KG1 (cell line): ENCODE measurements at regions not wholly inside any gene's neighbourhood (a gene's known extent, or its start where the extent isn't known, plus 50 kb on each side); places are given as distances from the start of the nearest gene placed in this dataset.
"Not testable (repeated sequence)": the region's sequence is repeated elsewhere in the genome, so short reads cannot be mapped to it uniquely, and the experiment has no call there.

Experiments
- DNase-seq: peaks from one replicate; lab custom pipeline; 2025; lab: John Stamatoyannopoulos, UW

DNA sequence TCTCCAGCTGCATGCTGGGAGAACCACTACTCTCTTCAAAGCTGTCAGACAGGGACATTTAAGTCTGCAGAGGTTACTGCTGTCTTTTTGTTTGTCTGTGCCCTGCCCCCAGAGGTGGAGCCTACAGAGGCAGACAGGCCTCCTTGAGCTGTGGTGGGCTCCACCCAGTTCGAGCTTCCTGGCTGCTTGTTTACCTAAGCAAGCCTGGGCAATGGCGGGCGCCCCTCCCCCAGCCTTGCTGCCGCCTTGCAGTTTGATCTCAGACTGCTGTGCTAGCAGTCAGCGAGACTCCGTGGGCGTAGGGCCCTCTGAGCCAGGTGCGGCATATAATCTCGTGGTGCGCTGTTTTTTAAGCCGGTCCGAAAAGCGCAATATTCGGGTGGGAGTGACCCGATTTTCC lies 215.0 kb downstream of the STIM2 start:
- not testable (repeated sequence) for DNase-seq

DNA sequence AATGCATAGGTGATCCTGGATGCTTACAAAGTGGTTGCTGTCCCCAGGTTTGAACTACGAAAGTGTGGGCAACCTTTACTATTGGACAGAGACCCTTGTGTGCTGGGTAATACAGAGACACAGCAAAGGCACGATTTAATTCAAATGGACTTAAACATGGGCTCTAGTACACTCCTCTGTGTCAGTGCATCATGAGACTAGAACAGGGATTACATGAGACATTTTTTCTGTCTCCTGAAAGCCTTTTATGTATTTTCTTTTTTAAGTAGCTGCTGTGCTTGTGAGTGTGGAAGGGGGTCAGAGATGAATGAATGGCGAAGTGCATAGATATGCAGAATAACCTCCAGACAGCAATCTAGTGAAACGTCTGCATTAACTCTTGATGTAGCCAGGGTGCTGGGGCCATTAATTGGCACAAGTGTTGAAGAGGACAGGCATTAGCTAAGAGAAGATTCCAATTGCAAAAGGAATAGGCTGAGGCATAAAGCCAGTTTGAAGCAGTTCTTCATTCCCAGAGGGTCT lies 218.4 kb downstream of the STIM2 start:
- no peak for DNase-seq

DNA sequence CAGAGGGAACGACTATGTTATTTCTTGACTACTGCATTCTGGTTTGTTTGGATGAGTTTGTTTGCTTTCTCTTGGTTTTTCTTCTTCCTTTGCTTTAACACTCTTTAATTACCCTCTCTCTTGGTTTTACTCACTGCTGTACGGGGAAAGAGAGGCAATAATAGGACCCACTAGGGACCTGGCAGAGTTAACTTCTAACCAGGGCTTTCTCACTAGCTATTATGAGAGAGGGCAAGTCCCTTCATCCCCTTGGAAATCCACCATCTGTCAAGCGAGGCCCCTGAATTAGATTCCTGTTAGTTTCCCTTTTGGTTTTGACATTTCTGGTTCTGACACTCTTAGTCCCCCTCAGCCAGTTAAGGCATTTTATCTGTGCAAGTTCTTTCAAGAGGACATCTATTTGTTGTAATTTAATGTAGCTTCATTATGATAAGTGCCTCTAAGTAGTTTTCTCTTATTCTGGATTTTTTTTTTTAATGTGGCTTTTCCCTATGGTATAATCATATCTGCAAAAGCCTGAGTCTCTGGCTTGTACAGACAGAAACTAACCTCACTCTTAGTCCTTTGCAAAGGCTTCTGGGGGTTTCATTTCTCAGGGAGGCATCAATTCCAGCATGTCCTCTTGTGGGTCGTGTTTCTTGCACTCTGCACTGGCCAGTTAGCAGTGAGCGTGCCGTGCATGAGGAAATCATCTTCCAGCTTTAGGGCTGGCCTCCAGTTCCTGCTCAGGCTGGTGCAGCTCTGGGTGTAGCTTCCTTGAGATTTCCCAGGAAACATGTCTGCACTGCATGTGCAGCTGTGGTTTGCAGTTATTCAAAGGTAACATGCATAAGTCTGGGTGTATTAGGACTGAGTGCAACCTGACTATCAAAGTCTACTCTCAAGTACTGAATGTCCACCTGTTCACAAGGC lies 221.3 kb downstream of the STIM2 start:
- no peak for DNase-seq

DNA sequence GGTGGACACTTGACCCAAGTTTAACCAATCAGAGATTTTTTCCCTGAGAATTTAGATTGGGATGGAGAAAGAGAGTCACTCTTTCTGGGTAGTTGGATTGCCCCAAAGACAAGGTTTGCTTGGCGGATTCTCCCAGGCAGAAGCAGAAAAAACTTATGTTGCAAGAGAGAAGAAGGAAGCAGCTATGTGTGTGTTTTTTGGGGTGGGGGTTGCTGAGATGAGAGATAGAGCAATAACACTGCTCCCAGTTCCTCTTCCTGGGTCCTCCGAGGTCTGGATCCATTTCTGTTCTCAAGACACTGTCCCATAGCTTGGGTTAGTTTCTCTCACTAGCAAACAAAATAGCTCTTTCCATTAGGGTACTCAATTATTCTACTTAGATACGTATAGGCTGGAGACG lies 222.1 kb downstream of the STIM2 start:
- no peak for DNase-seq

DNA sequence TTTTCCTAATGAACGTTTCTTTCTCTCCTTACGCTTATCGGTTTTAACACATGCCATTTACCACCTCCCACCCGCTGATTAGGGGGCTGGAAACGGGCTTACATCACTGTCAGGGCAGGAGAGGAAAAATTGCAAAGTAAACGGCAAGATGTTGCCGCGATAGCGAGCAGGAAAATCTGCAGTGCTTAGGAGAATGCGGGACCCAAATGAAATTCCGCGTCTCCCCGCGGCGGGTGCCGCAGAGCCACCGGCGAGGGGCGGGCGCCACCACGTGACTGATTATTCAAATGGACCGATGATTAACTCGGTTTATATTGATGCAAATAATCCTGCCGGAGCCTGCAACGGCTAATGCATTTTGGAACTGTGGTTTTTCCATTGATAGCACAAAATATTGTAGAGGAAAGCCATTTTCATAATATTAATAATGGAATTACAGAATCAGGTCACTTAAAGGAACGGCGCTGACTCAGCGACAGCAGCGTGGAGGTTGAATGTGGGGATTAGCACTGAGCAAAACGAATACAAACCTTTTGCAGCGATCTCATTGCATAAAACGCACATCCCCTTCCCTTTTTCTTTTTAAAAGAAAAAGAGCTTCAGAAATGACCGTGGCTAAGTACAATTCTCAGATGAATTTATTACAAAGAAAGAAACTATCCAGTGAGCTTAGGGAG lies 224.2 kb downstream of the STIM2 start:
- DNase-seq = no peak

DNA sequence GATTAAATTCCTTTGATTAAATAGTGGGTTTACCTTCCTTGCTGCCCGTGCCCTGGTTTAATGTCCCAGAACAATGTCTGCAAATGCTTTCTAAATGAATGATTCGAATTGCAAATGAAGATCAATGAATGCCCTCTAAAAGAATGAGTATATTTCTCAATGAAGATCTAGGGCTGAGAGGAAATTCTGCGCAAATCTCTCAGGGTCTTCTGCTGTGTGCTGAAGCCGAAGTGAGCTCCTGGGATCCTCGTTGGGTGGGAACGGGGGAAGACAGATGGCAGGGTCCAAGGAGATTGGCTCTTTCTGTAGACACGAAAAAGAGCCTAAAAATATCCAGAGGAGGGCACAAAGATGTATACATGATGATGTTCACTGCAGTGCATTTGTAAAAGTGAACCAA lies 224.8 kb downstream of the STIM2 start:
- no peak for DNase-seq

DNA sequence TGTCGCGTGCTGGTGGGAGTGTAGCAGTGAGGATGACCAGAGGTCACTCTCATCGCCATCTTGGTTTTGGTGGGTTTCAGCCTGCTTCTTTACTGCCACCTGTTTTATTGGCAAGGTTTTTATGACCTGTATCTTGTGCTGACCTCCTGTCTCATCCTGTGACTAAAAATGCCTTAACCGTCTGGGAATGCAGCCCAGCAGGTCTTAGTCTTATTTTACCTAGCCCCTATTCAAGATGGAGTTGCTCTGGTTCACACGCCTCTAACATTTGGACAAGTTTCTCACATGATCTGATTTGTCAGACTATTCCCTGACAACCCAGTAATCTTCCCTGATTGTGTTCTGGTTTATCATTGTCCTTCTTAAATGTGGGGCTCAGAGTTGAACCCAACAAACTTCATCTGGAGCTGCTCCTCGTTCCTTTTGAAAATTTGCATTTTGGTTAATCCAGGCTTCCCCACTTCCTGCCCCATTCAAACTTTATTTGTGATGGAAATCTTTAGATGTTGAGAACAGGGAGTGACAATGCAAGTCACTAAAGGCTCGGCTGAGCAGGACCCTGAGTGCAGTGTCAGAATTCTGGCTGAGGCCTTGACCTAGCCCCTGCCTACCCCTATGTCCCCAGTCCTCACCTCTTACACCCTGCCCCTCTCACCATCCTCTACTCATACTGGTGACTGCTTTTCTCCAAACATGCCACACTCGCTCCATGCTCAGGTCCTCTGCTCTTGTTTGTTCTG lies 226.8 kb downstream of the STIM2 start:
- DNase-seq = no peak

DNA sequence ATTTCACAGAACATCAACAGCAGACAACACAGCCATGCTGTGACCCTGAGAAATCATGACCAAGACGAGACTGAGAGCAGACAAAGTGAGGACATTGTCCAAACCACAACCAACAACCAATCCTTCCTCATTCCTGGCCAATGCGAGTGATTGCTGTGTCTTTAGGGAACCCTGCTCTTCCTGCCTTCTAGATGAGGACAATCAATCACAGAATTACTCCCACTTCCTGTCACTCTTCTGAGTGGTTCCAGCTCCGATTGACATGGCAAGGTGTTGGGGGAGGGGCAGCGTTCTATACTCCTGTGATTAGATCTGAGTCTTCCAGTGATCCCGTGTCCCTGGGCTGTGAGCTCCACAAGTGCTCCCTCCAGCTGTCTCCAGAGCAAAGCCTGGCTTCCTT lies 227.8 kb downstream of the STIM2 start:
- DNase-seq = no peak

DNA sequence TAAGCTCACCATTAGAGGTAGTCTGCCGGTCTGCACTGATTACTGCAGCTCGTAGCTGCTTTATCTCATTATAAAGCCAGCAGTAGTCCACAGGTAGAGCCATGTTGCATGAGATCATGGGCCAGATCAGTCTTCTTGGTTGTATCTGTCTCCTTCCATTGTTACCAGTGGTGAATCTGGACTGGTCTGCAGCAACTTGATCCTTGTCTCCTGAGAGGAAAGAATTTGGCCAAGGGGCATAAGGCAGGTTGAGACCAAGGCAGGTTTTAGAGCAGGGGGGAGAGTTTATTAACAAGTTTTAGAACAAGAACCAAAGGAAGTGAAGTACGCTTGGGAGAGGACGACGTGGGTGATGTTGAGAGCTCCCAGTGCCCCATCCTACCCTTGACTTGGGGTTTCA lies 228.5 kb downstream of the STIM2 start:
- no peak for DNase-seq

DNA sequence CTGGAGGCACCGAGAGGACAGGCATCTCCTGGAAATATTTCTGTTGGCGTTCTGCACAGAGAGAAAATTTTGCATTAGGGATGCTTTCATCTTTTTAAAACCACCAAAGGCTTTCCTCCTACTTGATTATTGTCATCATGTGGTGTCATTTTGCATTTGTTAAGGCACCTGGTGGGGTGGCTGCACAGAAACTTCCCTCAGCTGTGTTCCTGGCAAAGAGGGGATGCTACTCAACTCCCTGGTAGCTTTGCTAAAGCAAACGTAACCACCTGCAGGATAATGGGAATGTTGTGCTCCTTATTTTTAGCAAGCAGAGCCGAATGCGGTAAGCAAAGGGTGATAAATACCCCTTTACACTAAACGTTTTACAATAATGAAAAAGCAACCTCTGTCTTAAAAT lies 229.8 kb downstream of the STIM2 start:
- no peak for DNase-seq

DNA sequence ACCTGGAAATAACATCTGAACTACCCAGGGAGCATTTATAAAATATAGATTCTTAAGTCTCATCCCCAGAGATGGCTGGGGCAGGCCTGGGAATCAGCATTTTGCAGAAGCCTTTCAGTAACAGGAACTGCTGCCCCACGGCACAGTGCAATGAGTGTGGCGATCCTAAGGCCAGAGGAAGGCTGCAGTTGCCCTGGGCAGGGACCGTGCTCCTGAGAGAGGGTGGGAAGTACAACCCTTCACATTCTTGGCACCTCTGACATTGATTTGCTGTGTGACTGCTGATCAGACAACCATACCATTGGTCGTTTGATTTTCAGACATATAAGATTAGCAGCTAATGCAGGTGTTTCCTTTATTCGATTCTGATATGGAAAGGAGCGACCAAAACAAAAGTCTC lies 233.6 kb downstream of the STIM2 start:
- no peak for DNase-seq

DNA sequence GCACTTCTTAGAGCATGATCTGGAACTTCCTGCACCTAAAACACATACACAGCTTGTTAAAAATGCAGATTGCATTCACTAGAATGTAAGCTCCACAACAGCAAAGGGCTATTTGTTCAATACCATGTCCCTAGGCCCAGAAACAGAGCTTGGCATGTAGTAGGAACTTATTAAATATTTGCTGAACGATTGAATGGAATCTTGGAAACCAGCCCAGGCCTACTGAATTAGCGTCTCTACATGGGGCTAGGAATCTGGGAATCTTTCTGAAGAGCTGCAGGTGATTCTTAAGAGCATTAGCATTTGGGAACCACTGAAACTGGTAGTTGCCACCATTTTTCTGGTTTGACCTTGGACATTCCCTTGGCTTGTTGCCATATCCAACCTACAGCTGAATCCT lies 234.1 kb downstream of the STIM2 start:
- no peak for DNase-seq

DNA sequence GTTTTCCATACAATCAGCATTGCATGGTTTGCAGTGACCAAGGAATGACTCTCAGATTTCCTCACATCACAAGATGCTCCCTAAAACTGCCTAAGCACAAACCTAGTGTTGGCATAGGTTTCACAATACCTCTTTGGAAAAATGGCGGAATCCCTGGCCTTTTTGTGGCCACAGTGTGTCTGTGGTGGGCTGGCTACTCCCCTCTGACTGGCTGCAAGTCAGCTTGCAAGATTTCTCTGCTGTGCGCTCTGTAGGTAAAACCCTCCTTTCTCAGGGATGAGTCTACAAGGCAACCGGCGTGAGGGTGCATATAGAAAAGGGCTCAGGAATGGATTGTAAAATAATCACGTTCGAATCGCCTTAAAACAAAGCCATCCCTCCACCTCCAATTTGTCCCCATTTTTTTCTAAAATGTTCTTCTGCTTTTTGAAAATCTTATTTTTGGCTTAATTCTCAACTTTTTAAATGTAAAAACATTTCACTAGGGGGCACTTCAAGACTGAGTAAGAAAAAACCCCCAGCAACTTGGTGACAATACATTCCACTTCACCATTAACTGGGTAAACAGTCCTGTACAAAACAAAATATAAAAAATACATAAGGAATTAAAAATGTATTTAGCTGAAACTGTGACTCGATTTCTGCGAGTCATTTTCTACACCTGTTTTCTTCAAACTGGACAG lies 235.6 kb downstream of the STIM2 start:
- no peak for DNase-seq

DNA sequence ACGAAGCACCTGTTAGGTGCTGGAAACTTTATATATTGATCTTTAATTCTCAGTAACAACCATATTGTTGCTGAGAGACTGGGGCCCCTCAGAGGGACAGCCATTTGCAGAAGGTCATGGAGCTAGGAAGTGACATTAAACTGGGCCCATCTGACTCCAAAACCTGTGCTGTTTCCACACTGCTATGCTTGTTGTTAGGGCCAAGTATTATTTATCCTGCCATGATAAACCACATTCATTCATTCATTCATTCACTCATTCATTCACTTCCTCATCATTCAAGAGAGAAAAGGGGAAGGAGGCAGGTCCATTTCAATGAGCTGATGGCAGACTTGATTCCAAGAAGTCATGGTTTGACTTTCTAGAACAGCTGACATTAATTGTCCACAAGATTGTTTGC lies 237.4 kb downstream of the STIM2 start:
- no peak for DNase-seq

DNA sequence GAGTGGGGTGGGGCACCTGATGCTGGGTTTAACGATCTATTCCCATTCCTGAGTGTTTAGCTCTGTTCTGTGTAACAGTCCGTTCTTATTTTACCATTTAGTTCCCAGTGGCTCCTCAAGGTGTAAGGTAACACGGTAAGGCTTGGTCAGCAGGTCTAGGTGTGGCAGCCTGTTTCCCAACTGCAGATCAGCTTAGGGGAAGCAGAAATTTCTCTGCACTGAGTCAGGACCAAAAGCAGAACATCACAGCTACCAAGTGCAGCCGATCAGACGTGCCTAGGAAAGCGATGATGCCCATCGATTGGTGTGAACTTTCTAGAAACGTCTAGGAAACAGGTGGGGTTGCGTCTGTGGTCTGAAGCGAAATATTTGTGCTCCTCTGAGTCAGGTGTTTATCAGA lies 240.1 kb downstream of the STIM2 start:
- DNase-seq = no peak

DNA sequence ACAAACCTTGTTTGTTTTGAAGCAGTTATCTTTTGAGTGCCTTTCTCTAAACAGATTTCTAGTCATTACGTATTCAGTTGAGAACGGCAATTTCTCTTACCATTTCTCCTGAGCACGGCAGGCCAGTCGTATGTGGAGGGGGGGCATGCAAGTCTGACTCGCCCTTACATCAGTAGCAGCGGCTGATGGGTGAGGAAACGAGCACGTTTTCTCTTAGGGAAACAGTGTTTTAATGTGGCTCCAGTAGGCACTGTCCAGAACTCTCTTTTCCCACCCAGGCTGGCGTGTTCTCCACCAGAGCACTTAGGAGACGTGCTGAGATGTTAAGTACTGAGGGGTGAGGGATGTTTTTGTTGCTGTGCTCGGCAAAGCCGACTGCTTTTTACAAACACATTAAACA lies 240.5 kb downstream of the STIM2 start:
- no peak for DNase-seq

DNA sequence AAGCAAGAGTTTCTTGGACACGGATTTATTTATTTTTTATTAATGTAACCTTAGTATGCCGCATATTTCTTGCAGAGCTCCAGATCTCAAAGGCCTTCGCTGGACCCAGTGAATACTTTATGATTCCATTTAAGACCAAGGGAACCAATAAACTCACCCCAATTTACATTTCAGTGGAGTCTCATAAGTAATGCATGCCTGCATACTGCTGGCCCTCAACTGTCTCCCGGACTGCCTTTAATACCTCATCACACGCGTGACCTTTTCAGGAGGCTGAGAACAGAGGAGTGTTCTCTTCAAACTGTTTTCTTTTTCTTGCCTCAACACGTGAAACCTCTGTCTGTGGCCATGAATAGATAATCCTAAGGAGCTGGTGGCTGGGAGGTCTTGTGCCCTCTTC lies 240.9 kb downstream of the STIM2 start:
- no peak for DNase-seq

DNA sequence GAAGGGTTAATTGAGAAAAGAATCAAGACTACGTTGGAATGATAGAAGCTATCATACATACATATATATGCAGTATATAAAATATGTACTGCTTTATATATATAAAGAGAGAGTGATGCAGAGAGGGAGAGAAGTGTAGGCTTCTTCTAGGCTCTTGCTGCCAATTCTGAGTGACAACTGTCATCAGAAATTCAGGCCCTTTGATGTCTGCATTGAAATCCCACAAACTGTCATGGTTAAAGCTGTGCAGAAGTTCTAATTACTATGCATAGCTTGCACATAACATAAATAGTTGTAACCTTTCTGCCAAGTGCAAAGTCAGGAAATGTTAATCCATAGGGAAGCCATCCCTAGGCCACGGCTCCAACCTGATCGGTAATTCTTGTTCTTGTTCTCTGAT lies 251.0 kb downstream of the STIM2 start:
- no peak for DNase-seq

DNA sequence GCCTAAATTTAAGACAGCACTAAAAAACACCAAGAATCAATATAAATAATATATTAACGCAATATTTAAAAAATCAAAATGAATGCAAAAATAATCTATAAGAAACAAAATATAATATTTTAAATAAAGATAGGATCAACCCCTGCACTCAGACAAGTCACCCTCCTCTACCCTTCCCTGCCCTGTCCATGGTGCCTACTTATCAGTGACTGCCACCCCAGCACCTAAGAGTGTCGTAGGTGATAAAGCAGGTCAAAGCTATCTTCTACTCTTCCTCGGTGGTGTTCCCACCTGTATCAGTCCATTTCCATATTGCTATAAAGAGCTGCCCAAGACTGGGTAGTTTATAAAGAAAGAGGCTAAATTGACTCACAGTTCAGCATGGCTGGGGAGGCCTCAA lies 251.9 kb downstream of the STIM2 start:
- no peak for DNase-seq

DNA sequence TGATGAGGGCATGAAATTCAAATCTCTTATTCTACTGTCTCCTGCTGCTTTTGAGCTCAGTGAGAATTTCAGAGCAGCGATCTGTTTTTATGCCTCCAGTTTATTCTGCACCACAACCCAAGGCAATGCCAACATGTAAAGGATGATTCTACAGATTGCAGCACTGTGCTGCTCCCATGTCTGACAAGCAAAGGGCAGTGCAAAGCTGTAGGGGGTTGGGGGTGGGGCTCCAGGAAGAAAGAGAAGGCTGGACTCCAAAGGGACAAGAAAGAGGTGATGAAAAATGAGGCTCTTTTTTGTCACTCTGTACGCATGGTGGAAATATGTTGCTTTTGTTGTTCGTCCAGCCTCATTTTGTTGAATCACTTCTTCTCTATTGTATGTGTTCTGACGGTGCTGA lies 254.6 kb downstream of the STIM2 start:
- no peak for DNase-seq

DNA sequence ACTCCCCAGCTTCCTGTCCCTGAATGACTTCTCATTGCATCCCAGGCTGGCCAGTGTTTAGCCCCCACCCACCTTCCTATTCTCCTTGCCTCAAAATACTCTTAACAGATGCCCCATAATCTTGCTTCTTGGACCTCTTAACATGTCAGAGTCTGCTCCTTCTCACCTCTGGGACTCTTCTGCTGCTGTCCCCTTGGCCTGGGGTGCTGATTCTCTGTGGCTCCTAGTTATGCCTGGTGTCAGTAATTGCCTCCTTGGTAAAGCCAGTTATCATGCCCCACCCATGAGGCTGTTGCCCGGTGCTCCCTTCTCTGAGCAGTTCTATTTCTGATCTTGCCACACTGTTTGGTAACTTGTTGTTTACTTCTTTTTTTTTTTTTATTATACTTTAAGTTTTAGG lies 256.8 kb downstream of the STIM2 start:
- DNase-seq = no peak

DNA sequence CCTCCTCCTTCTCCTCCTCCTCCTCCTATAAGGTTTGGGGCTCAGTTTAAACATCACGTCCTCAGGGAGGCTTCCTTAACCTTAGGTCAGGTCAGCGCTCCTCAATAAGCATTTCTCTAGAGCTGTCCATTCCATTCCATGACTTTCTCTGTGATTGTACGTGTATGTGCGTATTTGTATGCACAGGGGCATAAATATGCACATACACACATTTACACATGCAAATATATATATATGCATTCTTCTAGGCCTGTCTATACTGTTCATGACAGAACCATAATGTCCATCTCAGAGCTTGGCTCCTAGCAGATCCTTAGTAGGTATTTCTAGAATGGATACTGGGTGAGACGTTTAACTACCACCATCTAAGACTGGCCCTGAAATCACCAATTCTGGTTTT lies 258.6 kb downstream of the STIM2 start:
- DNase-seq = no peak
